ENCODE measurements at regions not wholly inside any gene's neighbourhood (a gene's known extent, or its start where the extent isn't known, plus 50 kb on each side); places are given as distances from the start of the nearest gene placed in this dataset.
A peak's percentile ranks its signal among the peaks of the same experiment; 100 is the strongest.

DNA sequence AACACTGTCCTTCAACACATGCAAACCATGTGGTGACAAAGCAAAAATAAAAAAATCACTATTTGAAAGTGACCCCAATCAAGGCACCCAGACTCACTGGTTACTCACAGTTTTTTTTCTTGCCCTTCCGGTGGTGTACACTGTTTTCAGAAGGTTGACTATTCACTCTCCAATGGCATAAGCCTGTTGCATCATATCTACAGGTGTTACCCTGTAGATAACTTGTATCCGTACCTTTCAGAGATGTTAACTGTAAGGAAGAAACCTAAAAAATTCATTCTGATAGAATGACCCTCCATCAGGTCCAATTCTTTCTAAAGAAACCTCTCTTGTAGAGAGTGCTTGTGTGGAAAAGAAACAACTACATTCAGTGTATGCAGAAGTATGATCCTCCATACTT, 193.6 kb upstream of the RASA1 start:
- Histone ChIP-seq H3K9me3 (no peaks in the 10 kb centered on the region), H3K36me3 (no peaks in the 10 kb centered on the region), H3K27me3 (no peaks in the 10 kb centered on the region), H3K4me1 (peaks cover 0 to 6% (median 0%) of the 10 kb centered on the region in 9 donors), H3K27ac (no peak overlapping the region), H3K4me3 (no peak overlapping the region)
- WGBS, 2 donors, result 89 to 96% methylated on average over 2 of the region's 2 CpGs
- DNase-seq, result no peak
- ATAC-seq, result no peak
- TF ChIP-seq, protein P1, sequence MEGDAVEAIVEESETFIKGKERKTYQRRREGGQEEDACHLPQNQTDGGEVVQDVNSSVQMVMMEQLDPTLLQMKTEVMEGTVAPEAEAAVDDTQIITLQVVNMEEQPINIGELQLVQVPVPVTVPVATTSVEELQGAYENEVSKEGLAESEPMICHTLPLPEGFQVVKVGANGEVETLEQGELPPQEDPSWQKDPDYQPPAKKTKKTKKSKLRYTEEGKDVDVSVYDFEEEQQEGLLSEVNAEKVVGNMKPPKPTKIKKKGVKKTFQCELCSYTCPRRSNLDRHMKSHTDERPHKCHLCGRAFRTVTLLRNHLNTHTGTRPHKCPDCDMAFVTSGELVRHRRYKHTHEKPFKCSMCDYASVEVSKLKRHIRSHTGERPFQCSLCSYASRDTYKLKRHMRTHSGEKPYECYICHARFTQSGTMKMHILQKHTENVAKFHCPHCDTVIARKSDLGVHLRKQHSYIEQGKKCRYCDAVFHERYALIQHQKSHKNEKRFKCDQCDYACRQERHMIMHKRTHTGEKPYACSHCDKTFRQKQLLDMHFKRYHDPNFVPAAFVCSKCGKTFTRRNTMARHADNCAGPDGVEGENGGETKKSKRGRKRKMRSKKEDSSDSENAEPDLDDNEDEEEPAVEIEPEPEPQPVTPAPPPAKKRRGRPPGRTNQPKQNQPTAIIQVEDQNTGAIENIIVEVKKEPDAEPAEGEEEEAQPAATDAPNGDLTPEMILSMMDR (IDR thresholded peaks at IDR 0.05), result no peak
- intact Hi-C loops (cut with DNase I), result loop anchor here in 4 of 10 donors (5.0 to 10.0 kb wide), 4 partner anchors 61 to 328 kb away; no protein-coding TSS in a partner anchor

DNA sequence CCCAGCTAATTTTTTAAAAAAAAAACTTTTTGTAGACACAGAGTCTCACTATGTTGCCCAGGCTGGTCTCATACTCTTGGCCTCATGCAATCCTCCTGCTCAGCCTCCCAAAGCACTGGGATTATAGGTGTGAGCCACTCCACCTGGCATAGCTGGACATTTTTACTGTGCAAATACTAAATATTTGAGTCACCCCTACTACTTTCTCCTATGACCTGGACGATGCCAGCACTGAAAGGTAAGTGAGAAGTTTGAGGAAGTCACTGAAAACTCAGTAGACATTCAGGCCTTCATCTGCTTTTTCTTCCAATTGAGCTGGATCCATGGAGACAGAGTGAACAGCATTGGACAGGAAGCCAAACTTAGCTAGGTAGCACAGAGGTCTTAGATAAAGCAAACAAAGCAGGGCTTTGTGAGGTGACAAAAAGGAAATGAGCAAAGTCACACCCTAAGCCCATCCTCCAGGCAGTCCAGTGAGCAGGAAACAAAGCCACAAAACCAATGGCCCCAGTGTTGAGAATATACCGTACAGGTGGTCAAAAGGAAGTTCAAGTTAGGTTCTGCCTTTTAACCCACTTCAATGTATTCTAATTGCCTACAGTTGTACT, 192.6 kb upstream of the RASA1 start:
- peaks cover 0 to 14% (median 0%) of the 10 kb centered on the region in 9 donors for H3K4me1 ChIP-seq
- peak overlapping the region in 1 of 10 donors; percentile 10 for H3K27ac ChIP-seq
- H3K27me3 ChIP-seq, result no peaks in the 10 kb centered on the region
- ATAC-seq (peak in 2 of 8 donors; percentile 28 to 35), DNase-seq (no peak)
- 53 to 64% methylated on average over 2 of the region's 2 CpGs for WGBS, 2 donors
- intact Hi-C loops (cut with DNase I), result loop anchor here in 4 of 10 donors (5.0 to 10.0 kb wide), 4 partner anchors 60 to 327 kb away; no protein-coding TSS in a partner anchor
- H3K4me3 ChIP-seq, result no peak overlapping the region
- no peaks in the 10 kb centered on the region for H3K9me3 ChIP-seq
- TF ChIP-seq, protein P1 (IDR thresholded peaks at IDR 0.05), result no peak
- H3K36me3 ChIP-seq, result no peaks in the 10 kb centered on the region

DNA sequence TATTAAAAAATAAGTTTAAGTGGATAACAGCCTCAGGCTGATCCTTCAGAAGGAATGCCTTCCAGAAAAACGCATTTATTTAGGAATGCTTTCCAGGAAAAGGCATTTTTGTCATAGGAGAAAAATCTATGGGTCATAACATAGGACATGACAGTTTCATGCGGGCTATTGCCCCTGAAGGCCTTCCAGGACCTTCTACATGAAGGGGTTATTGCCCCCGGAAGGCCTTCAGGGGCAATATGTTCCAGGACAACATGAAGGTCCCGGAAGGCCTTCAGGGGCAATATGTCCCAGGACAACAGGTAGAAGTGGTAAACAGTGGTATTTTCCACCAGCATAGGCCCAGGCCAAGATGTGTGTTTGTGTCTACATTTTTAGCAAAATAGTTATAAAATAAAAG, 191.3 kb upstream of the RASA1 start:
- ATAC-seq (no peak), DNase-seq (no peak)
- Histone ChIP-seq H3K27me3 (no peaks in the 10 kb centered on the region), H3K4me1 (peaks cover 0 to 28% (median 0%) of the 10 kb centered on the region in 9 donors), H3K9me3 (no peaks in the 10 kb centered on the region), H3K27ac (no peak overlapping the region), H3K36me3 (no peaks in the 10 kb centered on the region), H3K4me3 (no peak overlapping the region)
- 94% methylated on average over 4 of the region's 4 CpGs for WGBS, 2 donors
- TF ChIP-seq, protein P1 (IDR thresholded peaks at IDR 0.05), result no peak
- intact Hi-C loops (cut with DNase I), result loop anchor here in 4 of 10 donors (10.0 kb wide), 3 partner anchors 58 to 318 kb away; no protein-coding TSS in a partner anchor

DNA sequence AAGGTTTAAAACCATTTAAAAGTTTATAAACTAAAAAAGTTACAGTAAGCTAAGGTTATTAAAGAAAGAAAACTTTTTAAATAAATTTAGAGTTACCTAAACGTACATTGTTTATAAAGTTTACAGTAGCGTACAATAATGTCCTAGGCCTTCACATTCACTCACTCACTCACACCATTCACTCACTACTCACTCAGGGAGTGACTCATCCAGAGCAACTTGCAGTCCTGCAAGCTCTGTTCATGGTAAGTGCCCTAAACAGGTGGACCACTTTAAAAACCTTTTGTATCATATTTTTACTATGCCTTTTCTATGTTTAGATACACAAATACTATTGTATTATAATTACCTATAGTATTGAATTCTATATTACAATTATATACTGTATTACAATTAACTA, 190.8 kb upstream of the RASA1 start:
- H3K36me3 ChIP-seq, result no peaks in the 10 kb centered on the region
- DNase-seq, result no peak
- H3K27me3 ChIP-seq, result no peaks in the 10 kb centered on the region
- H3K4me1 ChIP-seq, result peaks cover 0 to 33% (median 0%) of the 10 kb centered on the region in 9 donors
- TF ChIP-seq, protein P1 (IDR thresholded peaks at IDR 0.05), result no peak
- no peak overlapping the region for H3K4me3 ChIP-seq
- no peaks in the 10 kb centered on the region for H3K9me3 ChIP-seq
- intact Hi-C loops (cut with DNase I), result loop anchor here in 4 of 10 donors (10.0 kb wide), 3 partner anchors 58 to 318 kb away; no protein-coding TSS in a partner anchor
- WGBS, 2 donors, result 93 to 94% methylated on average over 2 of the region's 2 CpGs
- no peak for ATAC-seq
- H3K27ac ChIP-seq, result no peak overlapping the region

Data from heart right ventricle (tissue), 16 donors.